HG03280 (cell line): ENCODE measurements at regions not wholly inside any gene's neighbourhood (a gene's known extent, or its start where the extent isn't known, plus 50 kb on each side); places are given as distances from the start of the nearest gene placed in this dataset.

Source experiments
- ATAC-seq: cut with Tn5 transposase; IDR thresholded peaks from one replicate; pipeline ENCODE4 v1.9.1; 2021; ENCODE audit warnings: mild to moderate bottlenecking, moderate library complexity; ENCODE audit not compliant: unreplicated experiment

DNA sequence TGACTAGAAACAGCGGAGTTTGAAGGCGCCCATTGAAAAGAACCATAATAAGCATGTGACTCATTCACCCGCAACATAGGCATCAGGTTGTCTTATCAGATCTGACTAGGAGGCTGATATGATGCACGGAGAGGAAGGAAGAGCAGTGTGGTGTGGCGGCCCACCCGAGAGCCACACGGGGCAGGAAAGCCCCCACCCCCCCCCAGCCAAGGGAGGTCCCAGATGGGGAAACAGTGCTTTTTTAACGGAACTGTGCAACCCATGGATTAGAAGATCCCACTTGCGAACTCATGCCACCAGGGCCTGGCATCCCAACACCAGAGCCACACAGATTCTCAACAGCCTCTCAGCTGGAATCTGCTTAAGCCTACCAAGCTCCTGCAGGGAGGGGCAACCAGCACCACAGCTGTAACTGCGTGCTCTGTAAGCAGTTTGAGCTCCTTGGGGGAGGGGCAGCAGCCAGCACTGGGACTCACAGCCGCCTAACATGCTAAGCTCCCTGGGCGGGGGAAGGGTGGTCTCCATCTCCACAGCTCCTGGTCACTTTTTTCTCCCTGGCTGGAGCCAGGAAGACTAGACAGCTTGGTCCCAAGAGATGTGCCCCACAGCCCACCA lies 466.2 kb downstream of the PDGFC start:
- no peak for ATAC-seq

DNA sequence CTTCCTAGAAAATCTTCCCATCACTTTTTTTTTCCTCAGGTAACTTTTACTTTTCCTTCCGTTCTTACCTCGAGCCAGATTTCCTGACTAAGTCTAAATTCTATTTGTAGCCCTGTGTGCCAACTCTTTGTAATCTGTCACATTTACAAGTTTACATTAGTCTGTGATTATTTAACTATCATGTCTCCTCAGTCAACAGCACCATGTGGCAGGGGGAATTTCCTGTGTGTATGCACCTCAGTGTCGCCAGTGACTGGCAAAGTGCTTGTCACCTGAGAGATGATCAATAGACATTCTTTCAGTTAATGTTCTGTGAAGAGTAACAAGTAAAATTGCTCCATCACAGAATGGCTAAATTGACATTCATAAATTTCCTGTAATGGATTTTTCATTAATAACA lies 468.5 kb downstream of the PDGFC start:
- no peak for ATAC-seq

GRCh38 chr4:156501962-156502361 lies 469.6 kb downstream of the PDGFC start:
- no peak for ATAC-seq

GRCh38 chr4:156499684-156500083 lies 471.9 kb downstream of the PDGFC start:
- ATAC-seq = no peak

DNA sequence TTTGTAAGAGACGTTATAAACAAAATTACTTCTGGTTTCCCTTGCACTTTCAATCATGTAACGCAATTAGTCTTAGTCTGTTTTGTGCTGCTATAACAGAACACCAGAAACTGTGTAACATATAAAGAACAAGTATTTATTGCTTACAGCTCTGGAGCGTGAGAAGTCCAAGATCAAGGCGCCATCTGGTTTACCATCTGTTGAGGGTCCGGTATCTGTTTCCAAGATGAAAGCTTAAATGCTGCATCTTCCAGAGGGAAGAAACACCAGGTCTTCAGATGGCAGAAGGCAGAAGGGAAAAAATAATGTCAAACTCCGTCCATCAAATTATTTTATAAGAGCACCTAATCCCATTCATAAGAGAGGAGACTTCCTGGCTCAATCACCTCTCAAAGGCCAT lies 474.1 kb downstream of the PDGFC start:
- ATAC-seq = no peak

DNA sequence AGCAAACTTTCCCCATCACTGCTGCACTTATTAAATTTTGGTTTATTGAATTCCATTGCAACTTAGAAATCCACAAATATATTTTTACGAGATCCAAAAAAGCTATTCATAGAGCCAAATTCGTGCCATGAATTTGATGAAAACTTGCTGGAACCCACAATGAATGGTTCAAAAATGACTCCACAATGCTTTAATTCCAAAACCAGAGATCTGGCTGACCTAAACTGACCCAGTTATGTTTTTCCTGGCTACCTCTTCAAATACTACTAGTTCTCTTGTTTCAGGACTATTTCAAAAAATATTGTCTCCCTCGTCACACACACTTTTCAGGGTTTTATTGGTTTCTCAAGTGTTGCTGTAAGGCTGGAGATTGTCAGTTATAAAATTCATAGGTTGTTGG lies 474.8 kb downstream of the PDGFC start:
- ATAC-seq = no peak

DNA sequence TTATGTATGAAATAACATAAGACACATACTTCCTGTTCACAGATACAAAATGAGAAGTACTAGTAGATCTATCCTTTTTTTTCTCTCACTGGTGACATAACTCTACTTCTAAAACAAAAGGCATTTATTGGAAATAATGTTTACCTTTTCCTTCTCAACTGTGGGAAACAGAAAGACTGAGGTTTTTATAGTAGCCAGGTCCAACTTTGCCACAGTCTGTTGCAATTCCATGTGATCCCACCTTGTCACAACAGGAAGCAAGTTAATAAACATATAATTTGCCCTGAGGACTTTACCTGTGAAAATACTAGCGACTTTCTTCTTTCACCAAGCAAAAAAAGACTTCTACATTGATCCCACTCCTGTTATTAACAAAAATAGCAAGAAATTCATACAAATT lies 475.8 kb downstream of the PDGFC start:
- ATAC-seq = no peak

GRCh38 chr4:156495091-156495490 lies 476.5 kb downstream of the PDGFC start:
- ATAC-seq = no peak

DNA sequence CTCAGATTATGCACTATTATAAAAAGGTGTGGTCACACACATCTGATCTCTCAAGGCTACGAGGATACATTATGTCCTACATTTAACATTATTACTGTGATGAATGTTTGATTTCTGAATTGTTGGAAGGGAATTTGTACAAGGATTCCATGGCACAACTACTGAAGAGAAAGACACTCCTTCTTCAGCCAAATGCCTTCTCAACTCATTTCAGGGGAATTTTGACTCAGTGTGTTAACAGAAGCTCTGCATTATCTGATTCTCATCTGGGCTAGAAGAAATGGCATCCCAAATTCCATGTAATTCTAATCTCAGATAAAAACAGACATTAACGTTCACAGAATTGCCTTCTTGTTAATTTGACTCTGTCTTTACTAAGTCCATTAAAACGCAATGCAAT lies 477.7 kb downstream of the PDGFC start:
- no peak for ATAC-seq

- no peak for ATAC-seq
Observed at GRCh38 chr4:156487107-156487506, 484.5 kb downstream of the PDGFC start.

DNA sequence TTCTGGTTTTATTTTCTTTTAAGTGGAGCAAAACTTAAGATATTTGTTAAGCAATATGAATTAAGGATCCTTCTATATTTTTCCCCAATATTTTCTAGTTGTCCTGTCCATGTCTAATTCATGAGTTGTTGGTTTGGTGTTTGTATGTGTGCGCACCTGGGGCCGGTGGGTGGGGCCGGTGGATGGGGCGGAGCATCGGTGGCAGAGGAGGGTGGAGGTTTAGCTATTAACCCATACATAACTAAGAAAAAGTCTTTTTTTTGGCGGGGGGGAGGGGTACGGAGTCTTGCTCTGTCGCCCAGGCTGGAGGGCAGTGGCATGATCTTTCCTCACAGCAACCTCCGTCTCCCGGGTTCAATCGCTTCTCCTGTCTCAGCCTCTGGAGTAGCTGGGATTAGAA lies 489.8 kb downstream of the PDGFC start:
- no peak for ATAC-seq

- no peak for ATAC-seq
Observed at GRCh38 chr4:156477636-156478035, 494.0 kb downstream of the PDGFC start.

GRCh38 chr4:156476359-156476758 lies 495.2 kb downstream of the PDGFC start:
- ATAC-seq = no peak

DNA sequence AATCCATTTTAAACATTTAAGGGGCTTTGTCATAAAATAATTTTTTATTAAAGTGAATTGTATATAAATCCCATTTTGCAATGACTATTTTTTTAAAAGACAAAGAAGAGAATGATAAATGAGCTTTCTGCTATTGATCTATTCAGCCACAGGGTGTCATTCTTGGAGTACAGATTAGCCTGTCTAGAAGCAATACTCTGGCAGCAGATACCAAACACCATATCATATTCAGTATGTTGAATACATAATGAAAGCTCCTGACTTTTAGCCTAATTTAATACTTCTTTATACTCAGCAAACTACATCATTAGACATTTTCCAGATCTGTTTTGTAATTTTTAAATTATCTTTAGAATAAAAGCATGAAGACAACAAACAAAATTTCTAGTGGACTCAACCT lies 496.3 kb downstream of the PDGFC start:
- no peak for ATAC-seq

- ATAC-seq = no peak
Observed at GRCh38 chr4:156473151-156473550, 498.4 kb downstream of the PDGFC start.

DNA sequence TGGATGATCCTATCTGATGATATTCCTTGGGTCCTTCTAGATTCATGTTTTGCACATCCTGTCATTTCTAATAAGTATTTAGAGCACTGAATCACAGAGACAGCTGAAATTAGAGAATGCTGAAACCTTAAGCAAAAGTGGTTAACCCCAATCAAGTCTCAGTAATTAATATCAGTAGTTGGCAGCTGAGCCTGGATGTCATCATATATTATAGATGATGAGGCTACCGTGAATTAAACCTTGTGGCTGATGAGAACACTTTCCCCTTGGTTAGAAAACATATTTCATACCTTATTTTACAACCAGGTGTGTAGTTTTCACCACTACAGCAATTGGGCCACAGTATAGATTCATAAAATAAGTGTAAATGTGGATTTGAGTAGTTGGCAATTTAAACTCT lies 499.0 kb downstream of the PDGFC start:
- ATAC-seq = no peak

GRCh38 chr4:156459584-156459983 lies 505.9 kb upstream of the CTSO start:
- no peak for ATAC-seq

DNA sequence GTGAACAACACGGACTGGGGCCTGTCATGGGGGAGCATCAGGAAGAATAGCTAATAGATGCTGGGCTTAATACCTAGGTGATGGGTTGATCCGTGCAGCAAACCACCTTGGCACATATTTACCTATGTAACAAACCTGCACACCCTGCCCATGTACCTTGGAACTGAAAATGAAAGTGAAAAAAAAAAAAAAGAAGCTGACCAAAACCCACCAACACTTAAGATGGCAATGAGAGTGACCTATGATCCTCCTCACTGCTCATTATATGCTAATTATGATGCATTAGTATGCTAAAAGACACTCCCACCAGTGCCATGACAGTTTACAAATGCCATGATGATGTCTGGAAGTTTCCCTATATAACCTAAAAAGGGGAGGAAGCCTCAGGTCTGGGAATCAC lies 503.2 kb upstream of the CTSO start:
- ATAC-seq = no peak

DNA sequence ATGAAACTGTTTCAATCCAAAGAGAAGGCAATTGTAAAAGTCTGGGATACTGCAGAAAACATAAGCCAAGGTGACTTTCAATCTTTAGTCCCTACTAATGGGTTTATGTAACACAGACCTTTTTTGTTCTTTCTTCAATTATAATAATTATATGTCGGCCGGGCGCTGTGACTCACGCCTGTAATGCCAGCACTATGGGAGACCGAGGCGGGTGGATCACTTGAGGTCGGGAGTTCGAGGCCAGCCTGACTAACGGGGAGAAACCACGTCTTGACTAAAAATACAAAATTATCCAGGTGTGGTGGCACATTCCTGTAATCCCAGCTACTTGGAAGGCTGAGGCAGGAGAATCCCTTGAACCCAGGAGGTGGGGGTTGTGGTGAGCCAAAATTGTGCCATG lies 489.8 kb upstream of the CTSO start:
- no peak for ATAC-seq

GRCh38 chr4:156442912-156443311 lies 489.2 kb upstream of the CTSO start:
- ATAC-seq = no peak

- no peak for ATAC-seq
Observed at GRCh38 chr4:156439576-156440200, 486.0 kb upstream of the CTSO start.

DNA sequence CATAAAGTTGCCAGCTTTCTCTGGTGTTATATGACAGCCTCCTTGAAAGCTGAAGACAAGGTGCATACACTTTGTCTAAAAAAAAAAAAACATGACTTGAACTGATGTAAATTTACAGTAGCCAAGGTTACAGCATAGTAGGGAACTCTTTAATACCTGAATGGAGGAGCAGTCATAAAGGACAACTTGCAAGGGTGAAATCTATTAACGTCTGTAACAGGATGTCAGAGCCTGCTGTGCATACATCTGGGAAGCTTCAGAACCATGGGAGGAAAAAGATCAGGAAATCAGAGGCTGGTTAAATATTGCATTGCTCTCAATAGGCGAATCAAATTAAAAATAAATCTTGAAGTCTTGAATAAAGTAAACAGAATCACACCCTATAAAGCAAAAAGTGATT lies 484.0 kb upstream of the CTSO start:
- no peak for ATAC-seq

DNA sequence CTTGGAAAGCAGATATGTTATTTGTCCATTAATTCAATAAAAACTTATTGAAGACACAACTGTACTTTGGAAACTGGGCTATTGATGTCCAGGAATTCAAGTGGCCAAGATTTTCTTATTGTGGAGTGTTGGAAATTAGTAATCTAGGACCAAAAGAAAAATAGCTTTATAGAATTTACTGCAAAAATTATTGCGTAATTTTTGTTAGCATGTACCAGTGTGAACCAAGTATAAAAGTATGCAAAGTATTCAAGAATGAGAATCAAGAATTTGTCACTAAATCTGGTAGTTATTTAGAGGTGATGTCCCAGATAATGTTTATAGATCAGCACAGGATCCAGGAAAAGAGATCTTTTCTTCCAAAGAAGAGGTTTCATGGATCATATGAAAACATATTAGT lies 468.9 kb upstream of the CTSO start:
- no peak for ATAC-seq
